HepG2 (cell line): ENCODE measurements at regions not wholly inside any gene's neighbourhood (a gene's known extent, or its start where the extent isn't known, plus 50 kb on each side); places are given as distances from the start of the nearest gene placed in this dataset.

Experiments used
- ATAC-seq: fragments of 200-7000 bp; cut with Tn5 transposase; 3 replicates; pipeline ENCODE4 v1.9.1; 2020; ENCODE audit warnings: mild to moderate bottlenecking, moderate library complexity
- BruUV-seq: library from RNA; stranded (reverse); fragments of 400-500 nt; replicated peaks from 2 replicates; lab custom pipeline; 2021; lab: Mats Ljungman, UMichigan
- CTCF ChIA-PET: fragments of 300-600 bp; formaldehyde crosslinking; extraction: SDS; loops from one replicate; lab custom pipeline; 2021; ENCODE audit warnings: low total read pairs, inconsistent platforms, low intra/inter-chr PET ratio; lab: Yijun Ruan, JAX
- POLR2A ChIA-PET: fragments of 350-600 bp; sonication (Branson Sonifier 250); formaldehyde crosslinking; loops from one replicate; lab custom pipeline; 2020; ENCODE audit warnings: antibody characterized with exemption, inconsistent platforms; lab: Yijun Ruan, JAX
- DNase-seq: peaks from one replicate; pipeline ENCODE4 v3.0.0-alpha.2; 2015; ENCODE audit warnings: low spot score
- FAIRE-seq: peaks from 3 replicates; lab custom pipeline; 2011; peaks lifted over from hg19 to GRCh38; lab: Jason Lieb, UNC
- H2AFZ ChIP-seq: one replicate; pipeline ENCODE4 v1.6.1; 2011; ENCODE audit warnings: low read length, inconsistent platforms
- H3K27ac ChIP-seq: fragments of 300-600 bp; 3 replicates; pipeline ENCODE4 v1.8.0; 2011; ENCODE audit warnings: mixed run types, mild to moderate bottlenecking, mixed read lengths, low read length, inconsistent platforms; ENCODE audit not compliant: insufficient read depth; ENCODE audit errors: extremely low read length
- H3K27me3 ChIP-seq, 2 experiments: fragments of 200-600 bp in 1 of 2; 2 replicates in 1 of 2; 3 replicates in 1 of 2; pipeline versions ENCODE4 v1.6.0 to v1.8.0; 2011; ENCODE audit warnings: low read length in 2 of 2, mild to moderate bottlenecking in 2 of 2, moderate library complexity in 2 of 2, inconsistent platforms in 1 of 2; ENCODE audit not compliant: insufficient read depth in 2 of 2, control insufficient read depth in 1 of 2
- H3K36me3 ChIP-seq, 2 experiments: fragments of 200-600 bp in 1 of 2; replicated peaks in 1 of 2; 2 replicates in 1 of 2; 3 replicates in 1 of 2; pipeline versions ENCODE4 v1.5.1 to v1.8.0; 2011; ENCODE audit warnings: low read length in 2 of 2, inconsistent platforms in 1 of 2; ENCODE audit not compliant: insufficient read depth in 2 of 2, control insufficient read depth in 1 of 2
- H3K4me1 ChIP-seq: 2 replicates; pipeline ENCODE4 v1.5.1; 2012; ENCODE audit warnings: low read length, inconsistent platforms; ENCODE audit not compliant: insufficient read depth
- H3K4me2 ChIP-seq: 2 replicates; pipeline ENCODE4 v1.6.0; 2011; ENCODE audit warnings: low read depth, low read length, inconsistent platforms
- H3K4me3 ChIP-seq, 3 experiments: fragments of 200-600 bp in 1 of 3; sonication (generic), shearing (Covaris generic) in 1 of 3; replicated peaks in 1 of 3; 2 replicates each; pipeline ENCODE4 v1.5.1; 2011 to 2016; ENCODE audit warnings: low read length in 3 of 3, inconsistent platforms in 2 of 3, low read depth in 2 of 3, mild to moderate bottlenecking in 2 of 3, control low read depth in 1 of 3, mixed read lengths in 1 of 3; ENCODE audit not compliant: insufficient read depth in 1 of 3
- H3K79me2 ChIP-seq: one replicate; pipeline ENCODE4 v1.6.1; 2011; ENCODE audit warnings: low read length, inconsistent platforms; ENCODE audit not compliant: insufficient read depth
- H3K9ac ChIP-seq: 2 replicates; pipeline ENCODE4 v1.6.0; 2011; ENCODE audit warnings: mild to moderate bottlenecking, low read depth, low read length, inconsistent platforms; ENCODE audit not compliant: insufficient read depth
- H3K9me3 ChIP-seq: 2 replicates; pipeline ENCODE4 v1.5.1; 2012; ENCODE audit warnings: mild to moderate bottlenecking, low read length
- H4K20me1 ChIP-seq: 2 replicates; pipeline ENCODE4 v1.6.0; 2011; ENCODE audit warnings: inconsistent platforms, mild to moderate bottlenecking, low read length, moderate library complexity; ENCODE audit not compliant: insufficient read depth
- HMG20B ChIP-seq: conservative IDR thresholded peaks from 2 replicates; pipeline ENCODE4 v1.6.1; 2016; ENCODE audit warnings: missing genetic modification reagents, missing compliant biosample characterization
- MED1 ChIP-seq: sonication (generic); formaldehyde crosslinking; IDR thresholded peaks from 2 replicates; pipeline ENCODE4 v1.4.0; 2020; ENCODE audit warnings: missing genetic modification reagents
- MEIS1 ChIP-seq: sonication (generic); formaldehyde crosslinking; IDR thresholded peaks from 2 replicates; pipeline ENCODE4 v1.9.0; 2021; ENCODE audit warnings: mild to moderate bottlenecking, missing genetic modification reagents, moderate library complexity, borderline replicate concordance
- NRL ChIP-seq: sonication (generic); formaldehyde crosslinking; IDR thresholded peaks from 2 replicates; pipeline ENCODE4 v1.5.0; 2020; ENCODE audit warnings: missing genetic modification reagents, mild to moderate bottlenecking, moderate library complexity, borderline replicate concordance
- ZNF251 ChIP-seq: sonication (generic); formaldehyde crosslinking; IDR thresholded peaks from 2 replicates; pipeline ENCODE4 v1.9.0; 2021; ENCODE audit warnings: mild to moderate bottlenecking, missing genetic modification reagents
- WGBS: methylation state at CpG from one replicate; pipeline ENCODE4 v1.1.6; 2017; ENCODE audit warnings: low lambda C conversion rate; 5-methylcytosine and 5-hydroxymethylcytosine counted together
- in situ Hi-C: cut with HindIII; loops from 2 replicates; pipeline ENCODE4 v1.10.0; 2017; ENCODE audit warnings: low pct_unique_long_range_greater_than_20kb; ENCODE audit not compliant: extremely low pct_ligation_motif_present
- intact Hi-C: fragments of 100-400 bp; cut with micrococcal nuclease; formaldehyde crosslinking; loops from one replicate; pipeline ENCODE4 v1.10.0; 2022; ENCODE audit not compliant: unreplicated experiment
- TF ChIP-seq, protein P1 (sequence below): sonication (generic); formaldehyde crosslinking; IDR thresholded peaks from 2 replicates; pipeline ENCODE4 v1.5.0; 2020; ENCODE audit warnings: missing genetic modification reagents
- TF ChIP-seq, protein P2 (sequence below): sonication (generic); formaldehyde crosslinking; IDR thresholded peaks from 2 replicates; pipeline ENCODE4 v1.9.0; 2021; ENCODE audit warnings: missing genetic modification reagents, borderline replicate concordance
- TF ChIP-seq, protein P3 (sequence below): IDR thresholded peaks from 2 replicates; pipeline ENCODE4 v1.6.1; 2016

DNA sequence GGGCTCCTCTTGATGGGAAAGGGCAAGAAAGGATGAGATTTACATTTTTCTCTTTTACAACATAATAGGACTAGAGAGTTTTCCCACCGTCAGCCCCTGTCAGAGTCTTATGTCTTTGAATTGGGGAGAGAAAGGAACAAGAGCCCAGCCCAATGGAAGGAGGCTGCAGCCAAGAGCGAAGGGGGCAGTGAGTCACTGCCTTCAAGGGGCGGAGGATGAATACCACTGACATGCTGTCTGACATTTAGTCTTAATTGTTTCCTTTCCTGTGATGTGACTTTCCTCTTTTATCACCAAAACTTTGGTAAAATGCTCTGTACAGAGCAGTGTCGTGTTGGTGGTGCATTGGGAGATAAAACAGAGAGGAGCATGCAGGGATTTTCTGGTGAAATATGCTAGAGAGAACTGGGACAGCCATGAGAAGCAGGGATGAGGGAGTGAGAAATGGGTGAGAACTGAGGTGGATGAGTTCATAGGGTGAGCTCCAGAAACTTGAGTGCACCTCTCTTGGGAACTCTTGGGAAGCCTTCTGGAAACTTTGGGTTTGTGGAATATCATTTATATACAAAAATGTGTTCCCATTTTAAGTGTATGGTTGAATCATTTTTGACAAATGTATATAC is 179.9 kb upstream of the FGGY start:
- Histone ChIP-seq H3K9ac (no peak overlapping the region), H3K79me2 (no peaks in the 10 kb centered on the region), H4K20me1 (no peaks in the 10 kb centered on the region), H3K4me2 (no peak overlapping the region), H3K36me3 (no peaks in the 10 kb centered on the region), H2AFZ (no peak overlapping the region), H3K27ac (no peak overlapping the region), H3K4me1 (no peaks in the 10 kb centered on the region), H3K9me3 (no peaks in the 10 kb centered on the region), H3K4me3 (no peak overlapping the region), H3K27me3 (peaks cover 0 to 4% of the 10 kb centered on the region in 2 experiments; a peak in 2 of 5 replicates)
- FAIRE-seq (no peak), DNase-seq (no peak), ATAC-seq (no peak)
- ChIA-PET POLR2A (no interaction called here), CTCF (no interaction called here)
- intact Hi-C loops (no loop called here), in situ Hi-C loops (no loop called here)
- TF ChIP-seq NRL = no peak
- TF ChIP-seq, protein P1, sequence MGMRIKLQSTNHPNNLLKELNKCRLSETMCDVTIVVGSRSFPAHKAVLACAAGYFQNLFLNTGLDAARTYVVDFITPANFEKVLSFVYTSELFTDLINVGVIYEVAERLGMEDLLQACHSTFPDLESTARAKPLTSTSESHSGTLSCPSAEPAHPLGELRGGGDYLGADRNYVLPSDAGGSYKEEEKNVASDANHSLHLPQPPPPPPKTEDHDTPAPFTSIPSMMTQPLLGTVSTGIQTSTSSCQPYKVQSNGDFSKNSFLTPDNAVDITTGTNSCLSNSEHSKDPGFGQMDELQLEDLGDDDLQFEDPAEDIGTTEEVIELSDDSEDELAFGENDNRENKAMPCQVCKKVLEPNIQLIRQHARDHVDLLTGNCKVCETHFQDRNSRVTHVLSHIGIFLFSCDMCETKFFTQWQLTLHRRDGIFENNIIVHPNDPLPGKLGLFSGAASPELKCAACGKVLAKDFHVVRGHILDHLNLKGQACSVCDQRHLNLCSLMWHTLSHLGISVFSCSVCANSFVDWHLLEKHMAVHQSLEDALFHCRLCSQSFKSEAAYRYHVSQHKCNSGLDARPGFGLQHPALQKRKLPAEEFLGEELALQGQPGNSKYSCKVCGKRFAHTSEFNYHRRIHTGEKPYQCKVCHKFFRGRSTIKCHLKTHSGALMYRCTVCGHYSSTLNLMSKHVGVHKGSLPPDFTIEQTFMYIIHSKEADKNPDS = no peak
- TF ChIP-seq MEIS1 = no peak
- no peak for TF ChIP-seq HMG20B
- TF ChIP-seq MED1 (CRISPR knock-in tag) = no peak
- TF ChIP-seq, protein P2, sequence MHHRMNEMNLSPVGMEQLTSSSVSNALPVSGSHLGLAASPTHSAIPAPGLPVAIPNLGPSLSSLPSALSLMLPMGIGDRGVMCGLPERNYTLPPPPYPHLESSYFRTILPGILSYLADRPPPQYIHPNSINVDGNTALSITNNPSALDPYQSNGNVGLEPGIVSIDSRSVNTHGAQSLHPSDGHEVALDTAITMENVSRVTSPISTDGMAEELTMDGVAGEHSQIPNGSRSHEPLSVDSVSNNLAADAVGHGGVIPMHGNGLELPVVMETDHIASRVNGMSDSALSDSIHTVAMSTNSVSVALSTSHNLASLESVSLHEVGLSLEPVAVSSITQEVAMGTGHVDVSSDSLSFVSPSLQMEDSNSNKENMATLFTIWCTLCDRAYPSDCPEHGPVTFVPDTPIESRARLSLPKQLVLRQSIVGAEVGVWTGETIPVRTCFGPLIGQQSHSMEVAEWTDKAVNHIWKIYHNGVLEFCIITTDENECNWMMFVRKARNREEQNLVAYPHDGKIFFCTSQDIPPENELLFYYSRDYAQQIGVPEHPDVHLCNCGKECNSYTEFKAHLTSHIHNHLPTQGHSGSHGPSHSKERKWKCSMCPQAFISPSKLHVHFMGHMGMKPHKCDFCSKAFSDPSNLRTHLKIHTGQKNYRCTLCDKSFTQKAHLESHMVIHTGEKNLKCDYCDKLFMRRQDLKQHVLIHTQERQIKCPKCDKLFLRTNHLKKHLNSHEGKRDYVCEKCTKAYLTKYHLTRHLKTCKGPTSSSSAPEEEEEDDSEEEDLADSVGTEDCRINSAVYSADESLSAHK (CRISPR knock-in tag) = no peak
- TF ChIP-seq, protein P3, sequence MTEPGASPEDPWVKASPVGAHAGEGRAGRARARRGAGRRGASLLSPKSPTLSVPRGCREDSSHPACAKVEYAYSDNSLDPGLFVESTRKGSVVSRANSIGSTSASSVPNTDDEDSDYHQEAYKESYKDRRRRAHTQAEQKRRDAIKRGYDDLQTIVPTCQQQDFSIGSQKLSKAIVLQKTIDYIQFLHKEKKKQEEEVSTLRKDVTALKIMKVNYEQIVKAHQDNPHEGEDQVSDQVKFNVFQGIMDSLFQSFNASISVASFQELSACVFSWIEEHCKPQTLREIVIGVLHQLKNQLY (CRISPR knock-in tag) = no peak
- no peak for TF ChIP-seq ZNF251 (CRISPR knock-in tag)
- BruUV-seq = no TSS peak
- 33% methylated on average over 4 of the region's 4 CpGs for WGBS
